ENCODE measurements at regions not wholly inside any gene's neighbourhood (a gene's known extent, or its start where the extent isn't known, plus 50 kb on each side); places are given as distances from the start of the nearest gene placed in this dataset.

- H3K4me1 ChIP-seq (ENCODE audit: control insufficient read depth, extremely low read depth, insufficient read depth, low read length), result peaks cover 6% of the 10 kb centered on the region
- dilution Hi-C loops (cut with MboI; ENCODE audit: extremely low pct_ligation_motif_present, low sequenced_read_pairs), result no loop called here
- no peak overlapping the region for H2AFZ ChIP-seq (ENCODE audit: control insufficient read depth, low read length)
- H3K4me2 ChIP-seq (ENCODE audit: control insufficient read depth, extremely low read depth, insufficient read depth, low read depth, low read length), result no peak overlapping the region
- FAIRE-seq (no peak), DNase-seq (ENCODE audit: low read depth, low spot score) (no peak)
- no peaks in the 10 kb centered on the region for H3K9me1 ChIP-seq (ENCODE audit: control insufficient read depth, extremely low read depth, insufficient read depth, low read length)
- no peaks in the 10 kb centered on the region for H3K36me3 ChIP-seq (ENCODE audit: control insufficient read depth in 2 of 2, extremely low read depth in 1 of 2, insufficient read depth in 2 of 2, low read length in 2 of 2)
- H3K27ac ChIP-seq (ENCODE audit: control insufficient read depth, insufficient read depth, low read length), result no peak overlapping the region
- no peaks in the 10 kb centered on the region for H3K79me2 ChIP-seq (ENCODE audit: control insufficient read depth, insufficient read depth, low read length)
- no peaks in the 10 kb centered on the region for H3K9me3 ChIP-seq (ENCODE audit: control insufficient read depth, low read depth, low read length)
- H3K9ac ChIP-seq (ENCODE audit: control insufficient read depth, extremely low read depth, insufficient read depth, low read length), result no peak overlapping the region
- no peaks in the 10 kb centered on the region for H4K20me1 ChIP-seq (ENCODE audit: control insufficient read depth, extremely low read depth, insufficient read depth, low read length)
- no peak for TF ChIP-seq EZH2 (IDR thresholded peaks at IDR 0.05; ENCODE audit: low read length)
- TF ChIP-seq, protein P1, sequence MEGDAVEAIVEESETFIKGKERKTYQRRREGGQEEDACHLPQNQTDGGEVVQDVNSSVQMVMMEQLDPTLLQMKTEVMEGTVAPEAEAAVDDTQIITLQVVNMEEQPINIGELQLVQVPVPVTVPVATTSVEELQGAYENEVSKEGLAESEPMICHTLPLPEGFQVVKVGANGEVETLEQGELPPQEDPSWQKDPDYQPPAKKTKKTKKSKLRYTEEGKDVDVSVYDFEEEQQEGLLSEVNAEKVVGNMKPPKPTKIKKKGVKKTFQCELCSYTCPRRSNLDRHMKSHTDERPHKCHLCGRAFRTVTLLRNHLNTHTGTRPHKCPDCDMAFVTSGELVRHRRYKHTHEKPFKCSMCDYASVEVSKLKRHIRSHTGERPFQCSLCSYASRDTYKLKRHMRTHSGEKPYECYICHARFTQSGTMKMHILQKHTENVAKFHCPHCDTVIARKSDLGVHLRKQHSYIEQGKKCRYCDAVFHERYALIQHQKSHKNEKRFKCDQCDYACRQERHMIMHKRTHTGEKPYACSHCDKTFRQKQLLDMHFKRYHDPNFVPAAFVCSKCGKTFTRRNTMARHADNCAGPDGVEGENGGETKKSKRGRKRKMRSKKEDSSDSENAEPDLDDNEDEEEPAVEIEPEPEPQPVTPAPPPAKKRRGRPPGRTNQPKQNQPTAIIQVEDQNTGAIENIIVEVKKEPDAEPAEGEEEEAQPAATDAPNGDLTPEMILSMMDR (optimal IDR thresholded peaks at IDR 0.05 in 1 of 3, IDR thresholded peaks at IDR 0.05 in 1 of 3, conservative IDR thresholded peaks at IDR 0.05 in 1 of 3; ENCODE audit: extremely low read depth in 1 of 3, insufficient read depth in 2 of 3, low read length in 3 of 3), result no peak
- no peaks in the 10 kb centered on the region for H3K27me3 ChIP-seq (ENCODE audit: control insufficient read depth, extremely low read depth, insufficient read depth, low read length)
- H3K4me3 ChIP-seq (ENCODE audit: control insufficient read depth in 2 of 3, extremely low read depth in 1 of 3, insufficient read depth in 2 of 3, low read depth in 1 of 3, low read length in 3 of 3), result no peak overlapping the region
These were observed 167.8 kb downstream of the NUP35 start for GRCh38 chr2:183292028-183292427.

DNA sequence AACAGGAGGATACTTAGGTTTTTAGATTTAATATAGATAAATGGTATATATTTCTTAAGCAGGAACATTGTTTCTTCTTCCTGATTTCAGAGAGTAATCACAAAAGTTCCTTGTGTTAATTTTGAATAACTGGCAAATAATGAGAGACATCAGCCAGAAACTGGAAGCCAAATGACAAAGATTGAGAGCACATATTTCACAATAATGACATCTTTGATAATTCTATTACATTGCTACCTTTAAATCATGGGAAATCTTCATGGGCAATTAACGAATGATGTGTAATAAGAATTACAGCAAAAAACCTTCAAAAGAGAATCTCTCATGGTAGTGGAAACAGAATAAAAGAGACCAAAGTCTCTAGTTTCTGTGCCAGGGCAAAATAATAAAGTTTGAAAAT, 215.1 kb downstream of the NUP35 start:
- no peak for FAIRE-seq
- no peak overlapping the region for H3K4me2 ChIP-seq (ENCODE audit: control insufficient read depth, extremely low read depth, insufficient read depth, low read depth, low read length)
- H3K36me3 ChIP-seq (ENCODE audit: control insufficient read depth in 2 of 2, extremely low read depth in 1 of 2, insufficient read depth in 2 of 2, low read length in 2 of 2), result no peaks in the 10 kb centered on the region
- TF ChIP-seq, protein P1 (optimal IDR thresholded peaks at IDR 0.05 in 1 of 3, IDR thresholded peaks at IDR 0.05 in 1 of 3, conservative IDR thresholded peaks at IDR 0.05 in 1 of 3; ENCODE audit: extremely low read depth in 1 of 3, insufficient read depth in 2 of 3, low read length in 3 of 3), result no peak
- TF ChIP-seq EZH2 (IDR thresholded peaks at IDR 0.05; ENCODE audit: low read length), result no peak
- H3K9me1 ChIP-seq (ENCODE audit: control insufficient read depth, extremely low read depth, insufficient read depth, low read length), result no peaks in the 10 kb centered on the region
- no peaks in the 10 kb centered on the region for H3K4me1 ChIP-seq (ENCODE audit: control insufficient read depth, extremely low read depth, insufficient read depth, low read length)
- no peaks in the 10 kb centered on the region for H3K27me3 ChIP-seq (ENCODE audit: control insufficient read depth, extremely low read depth, insufficient read depth, low read length)
- no peak overlapping the region for H3K9ac ChIP-seq (ENCODE audit: control insufficient read depth, extremely low read depth, insufficient read depth, low read length)
- DNase-seq (ENCODE audit: low read depth, low spot score), result no peak
- dilution Hi-C loops (cut with MboI; ENCODE audit: extremely low pct_ligation_motif_present, low sequenced_read_pairs), result no loop called here
- H3K79me2 ChIP-seq (ENCODE audit: control insufficient read depth, insufficient read depth, low read length), result no peaks in the 10 kb centered on the region
- H2AFZ ChIP-seq (ENCODE audit: control insufficient read depth, low read length), result no peak overlapping the region
- no peaks in the 10 kb centered on the region for H4K20me1 ChIP-seq (ENCODE audit: control insufficient read depth, extremely low read depth, insufficient read depth, low read length)
- no peaks in the 10 kb centered on the region for H3K9me3 ChIP-seq (ENCODE audit: control insufficient read depth, low read depth, low read length)
- no peak overlapping the region for H3K4me3 ChIP-seq (ENCODE audit: control insufficient read depth in 2 of 3, extremely low read depth in 1 of 3, insufficient read depth in 2 of 3, low read depth in 1 of 3, low read length in 3 of 3)
- no peak overlapping the region for H3K27ac ChIP-seq (ENCODE audit: control insufficient read depth, insufficient read depth, low read length)

Measured in keratinocyte (primary cell).